HG03378 (cell line): ENCODE measurements at regions not wholly inside any gene's neighbourhood (a gene's known extent, or its start where the extent isn't known, plus 50 kb on each side); places are given as distances from the start of the nearest gene placed in this dataset.
"Not testable (repeated sequence)": the region's sequence is repeated elsewhere in the genome, so short reads cannot be mapped to it uniquely, and the experiment has no call there.

ENCODE experiments used
- ATAC-seq: cut with Tn5 transposase; IDR thresholded peaks from one replicate; pipeline ENCODE4 v1.9.1; 2021; ENCODE audit warnings: mild to moderate bottlenecking, moderate library complexity; ENCODE audit not compliant: unreplicated experiment

DNA sequence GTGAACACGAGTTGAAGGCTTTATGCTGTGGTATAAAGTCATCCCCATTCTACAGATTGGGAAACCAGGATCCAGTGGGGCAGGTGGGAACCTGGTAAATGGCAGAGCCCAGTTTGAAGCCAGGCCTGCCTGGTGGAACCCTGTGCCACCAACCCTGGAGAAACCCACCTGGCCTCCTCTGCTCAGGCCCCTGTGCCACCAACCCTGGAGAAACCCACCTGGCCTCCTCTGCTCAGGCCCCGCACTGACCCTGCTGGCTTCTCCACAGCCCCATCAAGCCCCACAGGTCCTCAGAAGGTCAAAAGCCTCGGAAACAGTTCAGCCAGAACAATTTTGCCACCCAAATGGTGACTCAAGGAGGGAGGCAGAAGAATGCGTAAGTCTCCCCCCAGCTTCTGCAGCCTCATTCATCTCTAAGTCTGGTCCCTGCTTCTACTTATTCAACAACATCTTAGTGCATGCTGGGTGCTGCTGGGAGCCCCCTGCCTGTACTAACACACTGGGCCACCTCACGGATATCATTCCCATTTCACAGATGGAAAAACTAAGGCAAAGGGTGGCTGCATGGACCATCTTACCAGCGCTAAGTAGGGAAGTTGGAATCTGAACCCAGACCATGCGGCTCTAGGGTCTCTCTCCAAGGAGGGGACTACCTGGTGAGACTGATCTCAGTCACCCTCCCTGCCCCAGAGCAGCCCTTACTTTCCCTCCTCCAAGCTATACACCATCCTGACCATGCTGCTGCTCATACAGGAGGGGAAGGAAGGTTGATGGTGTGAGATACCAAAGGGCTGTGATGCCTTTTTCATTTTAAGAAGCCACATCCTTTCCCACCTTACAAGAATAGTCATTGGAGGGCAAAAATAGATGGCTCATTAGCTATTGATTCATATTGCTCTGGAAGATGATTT lies 93.7 kb upstream of the ID2 start:
- no peak for ATAC-seq

DNA sequence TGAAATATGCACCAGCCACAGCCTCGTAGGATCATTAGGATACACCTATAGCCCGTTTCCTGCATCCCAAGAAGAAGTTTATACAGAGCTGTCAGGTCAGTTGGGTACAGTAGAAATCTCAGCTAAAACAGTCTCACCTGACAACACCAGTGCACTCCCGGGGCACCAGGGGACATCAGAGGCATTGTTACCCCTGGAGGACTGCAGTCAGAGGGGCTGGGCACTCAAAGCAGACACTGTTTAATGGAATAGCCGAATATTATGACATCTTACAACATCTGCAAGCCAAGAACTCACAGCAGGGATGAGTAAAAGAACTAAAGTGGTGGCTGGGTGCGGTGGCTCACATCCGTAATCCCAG lies 93.0 kb upstream of the ID2 start:
- no peak for ATAC-seq

DNA sequence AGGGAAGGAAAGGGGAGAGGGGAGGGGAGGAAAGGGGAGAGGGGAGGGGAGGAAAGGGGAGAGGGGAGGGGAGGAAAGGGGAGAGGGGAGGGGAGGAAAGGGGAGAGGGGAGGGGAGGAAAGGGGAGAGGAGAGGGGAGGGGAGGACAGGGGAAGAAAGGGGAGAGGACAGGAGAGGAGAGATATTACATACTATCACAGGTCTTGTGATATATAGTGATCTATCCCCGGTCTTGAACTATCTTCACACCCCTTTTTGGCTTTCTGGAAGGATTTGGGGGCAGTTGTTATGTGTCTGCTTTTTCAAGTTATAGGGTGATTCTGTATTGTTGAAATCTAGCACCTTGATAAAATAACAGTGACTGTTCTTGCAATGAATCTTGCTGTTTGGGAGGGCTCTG lies 92.1 kb upstream of the ID2 start:
- no peak for ATAC-seq

DNA sequence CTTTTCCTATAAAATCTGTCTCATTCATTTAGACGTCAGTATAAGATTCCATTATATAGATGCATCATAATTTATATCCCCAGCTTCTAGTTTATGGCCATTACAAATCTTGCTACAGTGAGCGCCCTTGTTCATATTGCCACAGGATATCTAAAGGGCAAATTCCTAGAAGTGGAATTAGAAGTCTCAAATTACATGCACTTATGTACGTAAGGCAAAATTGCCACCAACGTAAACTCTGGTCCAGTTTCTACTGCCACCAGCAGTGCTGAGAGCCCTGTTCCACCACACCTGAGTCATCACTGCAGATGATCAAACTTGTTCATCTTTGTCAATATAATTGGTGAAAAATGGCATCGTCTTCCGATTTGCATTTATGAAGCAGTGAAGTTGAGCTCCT lies 90.9 kb upstream of the ID2 start:
- ATAC-seq = no peak

DNA sequence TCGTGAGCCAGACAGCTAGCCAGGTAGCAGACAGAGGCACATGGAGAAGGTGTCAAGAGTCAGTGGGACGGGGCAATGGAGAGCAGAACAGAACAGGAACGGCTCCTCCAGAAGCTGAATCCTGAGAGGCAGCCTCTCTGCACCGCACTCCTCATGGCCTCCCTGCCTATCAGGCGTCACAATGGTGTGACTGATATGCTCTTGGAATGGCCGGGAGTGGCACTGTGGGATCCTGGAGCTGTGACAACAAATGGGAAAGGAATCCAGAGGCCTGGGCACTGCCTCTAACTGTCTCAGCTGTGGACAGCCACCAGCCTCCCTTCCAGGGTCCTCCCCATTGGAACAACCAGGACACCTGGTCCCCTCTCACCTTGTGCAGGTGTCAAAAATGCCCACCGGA lies 89.1 kb upstream of the ID2 start:
- no peak for ATAC-seq

DNA sequence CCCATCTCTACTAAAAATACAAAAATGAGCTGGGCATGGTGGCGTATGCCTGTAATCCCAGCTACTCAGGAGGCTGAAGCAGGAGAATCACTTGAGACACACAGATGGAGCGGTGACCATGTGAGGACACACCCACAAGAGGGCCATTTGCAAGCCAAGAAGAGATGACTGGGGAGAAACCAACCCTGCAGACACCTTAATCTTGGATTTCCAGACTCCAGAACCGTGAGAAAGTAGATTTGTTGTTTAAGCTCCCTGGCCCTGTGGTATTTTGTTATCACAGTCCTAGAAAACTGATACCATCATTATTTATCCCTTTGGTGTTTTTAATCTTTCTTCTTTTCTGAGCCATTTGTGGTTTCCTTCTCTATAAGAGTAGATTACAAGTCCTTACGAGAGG lies 88.6 kb upstream of the ID2 start:
- ATAC-seq = no peak

DNA sequence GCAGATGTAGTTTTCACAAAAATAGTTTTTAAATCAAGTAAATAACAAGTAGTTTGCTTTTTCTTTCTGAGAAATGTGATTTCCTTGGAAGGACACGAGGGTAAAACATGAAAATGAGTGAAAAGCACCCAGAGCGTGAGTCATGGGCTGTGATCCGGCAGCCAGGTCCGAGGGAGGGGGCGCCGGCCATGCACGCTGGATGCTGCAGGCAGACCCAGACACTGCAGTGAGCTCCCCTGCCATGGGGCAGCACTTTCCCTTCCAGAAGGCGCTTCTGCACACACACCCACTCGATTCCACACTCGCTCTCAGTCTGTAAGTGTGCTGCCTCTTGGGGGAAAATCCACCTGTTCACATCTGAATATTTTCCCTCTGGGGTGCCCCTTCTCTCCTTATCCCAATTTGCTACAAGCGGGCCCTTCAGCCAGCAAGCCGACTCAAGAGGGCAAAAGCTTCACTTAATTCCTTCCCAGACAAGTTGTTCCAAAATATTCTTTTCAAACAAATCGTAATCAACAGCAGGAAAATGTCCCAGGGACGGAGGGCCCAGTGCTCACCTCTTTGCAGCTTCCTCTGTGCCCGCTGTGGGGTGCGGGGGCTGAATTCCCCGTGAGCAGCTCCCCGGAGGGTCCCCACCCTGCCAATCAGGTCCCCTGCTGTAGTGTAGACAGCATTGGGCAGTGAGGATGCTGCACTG lies 87.0 kb upstream of the ID2 start:
- no peak for ATAC-seq

DNA sequence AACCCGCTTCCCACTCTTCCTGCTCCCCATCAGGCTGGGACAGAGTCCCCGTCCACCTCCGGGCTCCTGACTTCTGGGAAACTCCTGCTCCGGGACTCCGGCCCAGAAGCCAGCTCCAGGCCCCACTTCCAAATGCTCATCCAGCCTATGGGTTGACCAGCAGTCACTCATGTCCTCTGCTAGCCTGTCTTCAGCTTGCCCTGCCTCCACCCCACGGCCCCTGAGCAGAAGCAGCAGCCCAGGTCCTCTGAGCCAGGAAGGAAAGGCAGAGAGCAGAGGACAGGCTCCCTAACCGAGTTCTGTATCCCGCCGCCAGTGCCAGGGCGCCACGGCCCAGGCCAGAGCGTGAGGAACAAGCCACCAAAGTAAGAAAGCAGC lies 86.4 kb upstream of the ID2 start:
- no peak for ATAC-seq

DNA sequence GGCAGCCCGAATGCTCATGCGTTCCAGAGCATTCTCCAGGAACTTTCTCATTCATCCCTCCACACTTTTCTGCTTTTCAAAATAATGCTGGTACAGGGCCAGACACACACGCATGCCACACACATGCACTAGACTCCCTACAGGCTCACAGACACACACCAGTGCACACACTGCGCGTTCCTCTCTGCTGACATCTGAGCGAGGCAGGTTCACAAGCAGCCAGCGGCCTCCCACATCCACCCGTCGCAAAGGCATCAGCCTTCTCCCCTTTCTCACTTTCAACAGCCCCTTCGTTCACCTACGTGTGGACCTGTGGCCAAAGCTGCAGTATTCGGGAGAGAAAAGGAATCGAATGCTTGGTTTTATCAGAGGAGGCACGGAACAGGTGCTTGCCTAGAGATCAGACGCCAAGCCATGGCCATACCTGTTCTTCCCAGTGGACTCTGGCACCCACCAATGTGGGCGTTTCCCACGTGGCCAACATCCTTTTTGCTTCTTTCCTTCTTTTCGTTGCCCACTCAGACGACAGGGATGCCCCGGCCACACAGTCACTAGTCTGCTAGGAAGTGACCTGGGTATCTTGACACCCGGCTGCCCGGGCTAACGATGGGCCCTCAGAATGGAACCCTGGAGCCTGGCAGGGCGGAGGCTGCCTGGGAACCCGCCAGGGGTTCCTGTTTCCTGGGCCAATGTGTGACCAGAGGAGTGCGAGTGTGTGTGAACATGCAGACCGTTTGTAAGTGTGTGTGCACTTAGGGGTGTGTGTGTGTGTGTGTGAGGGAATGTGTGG lies 85.8 kb upstream of the ID2 start:
- ATAC-seq = no peak

DNA sequence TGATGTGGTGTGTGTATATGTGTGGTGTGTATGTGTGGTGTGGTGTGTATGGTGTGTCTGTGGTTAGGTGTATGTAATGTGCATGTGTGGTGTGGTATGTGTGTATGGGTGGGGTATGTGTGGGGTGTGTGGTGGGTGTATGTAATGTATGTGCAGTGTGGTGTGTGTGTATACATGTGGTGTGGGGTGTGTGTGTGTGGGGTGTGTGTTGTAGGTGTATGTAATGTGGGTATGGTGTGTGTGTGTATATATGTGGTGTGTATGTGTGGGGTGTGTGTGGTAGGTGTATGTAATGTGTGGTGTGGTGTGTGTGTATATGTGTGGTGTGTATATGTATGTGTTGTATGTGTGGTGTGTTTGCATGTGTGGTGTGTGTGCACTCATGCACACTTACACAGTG lies 84.8 kb upstream of the ID2 start:
- no peak for ATAC-seq

DNA sequence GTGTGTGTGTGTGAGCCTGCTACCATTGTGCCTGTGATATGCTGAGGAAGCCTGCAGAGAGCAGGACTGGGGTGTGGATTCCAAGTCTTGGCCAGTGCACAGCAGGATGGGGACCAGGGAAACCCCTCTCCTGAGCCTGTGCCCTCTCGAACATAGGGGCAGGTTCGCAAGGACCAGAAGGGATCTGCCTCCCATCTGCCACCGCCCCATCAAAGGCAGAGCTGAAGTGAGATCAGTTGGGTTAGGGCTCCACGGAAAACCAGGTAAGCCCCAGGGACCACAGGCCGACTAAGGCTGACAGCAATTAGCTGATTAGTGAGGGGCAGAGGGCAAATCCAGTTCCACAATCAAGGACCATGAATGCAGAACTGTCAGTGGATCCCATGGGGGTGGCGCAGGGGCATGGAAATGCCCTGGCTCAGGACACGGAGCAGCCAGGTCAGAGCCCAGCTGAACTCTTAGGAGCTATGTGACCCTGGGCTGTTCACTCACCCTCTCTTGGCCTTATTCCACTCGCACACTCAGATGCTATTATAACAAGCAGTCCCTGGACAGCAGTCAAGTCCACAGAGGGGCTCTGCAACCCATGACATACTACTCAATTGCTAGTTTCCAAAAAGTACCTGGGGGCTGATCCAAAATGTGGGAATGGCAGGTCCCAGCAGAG lies 84.2 kb upstream of the ID2 start:
- ATAC-seq = no peak

DNA sequence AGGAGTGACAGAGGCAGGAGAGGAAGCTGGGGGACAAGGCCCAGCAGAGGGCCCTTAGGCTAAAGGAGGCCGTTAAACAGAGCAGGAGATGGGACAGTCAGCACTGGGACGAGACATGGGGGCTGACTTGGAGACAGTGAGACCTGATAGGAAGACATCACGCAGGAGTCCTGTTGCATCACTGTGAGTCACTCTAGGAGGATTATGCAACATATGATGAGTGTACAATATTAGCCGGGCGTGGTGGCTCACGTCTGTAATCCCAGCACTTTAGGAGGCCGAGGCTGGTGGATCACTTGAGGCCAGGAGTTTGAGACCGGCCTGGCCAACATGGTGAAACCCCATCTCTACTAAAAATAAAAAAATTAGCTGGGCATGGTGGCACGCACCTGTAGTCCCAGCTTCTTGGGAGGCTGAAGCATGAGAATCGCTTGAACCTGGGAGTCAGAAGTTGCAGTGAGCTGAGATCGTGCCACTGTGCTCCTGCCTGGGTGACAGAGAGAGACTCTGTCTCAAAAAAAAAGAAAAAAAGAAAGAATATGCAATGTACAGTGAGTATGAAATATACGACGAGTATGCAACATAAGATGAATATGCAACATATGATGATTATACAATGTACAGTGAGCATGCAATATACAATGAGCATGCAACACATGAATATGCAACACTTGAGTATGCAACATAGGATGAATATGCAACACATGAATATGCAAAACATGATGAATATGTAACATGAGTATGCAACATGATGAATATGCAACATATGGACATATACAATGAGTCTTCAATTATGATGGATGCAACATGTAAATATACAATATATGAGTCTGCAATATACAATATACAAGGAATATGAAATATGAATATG lies 83.3 kb upstream of the ID2 start:
- ATAC-seq = no peak

DNA sequence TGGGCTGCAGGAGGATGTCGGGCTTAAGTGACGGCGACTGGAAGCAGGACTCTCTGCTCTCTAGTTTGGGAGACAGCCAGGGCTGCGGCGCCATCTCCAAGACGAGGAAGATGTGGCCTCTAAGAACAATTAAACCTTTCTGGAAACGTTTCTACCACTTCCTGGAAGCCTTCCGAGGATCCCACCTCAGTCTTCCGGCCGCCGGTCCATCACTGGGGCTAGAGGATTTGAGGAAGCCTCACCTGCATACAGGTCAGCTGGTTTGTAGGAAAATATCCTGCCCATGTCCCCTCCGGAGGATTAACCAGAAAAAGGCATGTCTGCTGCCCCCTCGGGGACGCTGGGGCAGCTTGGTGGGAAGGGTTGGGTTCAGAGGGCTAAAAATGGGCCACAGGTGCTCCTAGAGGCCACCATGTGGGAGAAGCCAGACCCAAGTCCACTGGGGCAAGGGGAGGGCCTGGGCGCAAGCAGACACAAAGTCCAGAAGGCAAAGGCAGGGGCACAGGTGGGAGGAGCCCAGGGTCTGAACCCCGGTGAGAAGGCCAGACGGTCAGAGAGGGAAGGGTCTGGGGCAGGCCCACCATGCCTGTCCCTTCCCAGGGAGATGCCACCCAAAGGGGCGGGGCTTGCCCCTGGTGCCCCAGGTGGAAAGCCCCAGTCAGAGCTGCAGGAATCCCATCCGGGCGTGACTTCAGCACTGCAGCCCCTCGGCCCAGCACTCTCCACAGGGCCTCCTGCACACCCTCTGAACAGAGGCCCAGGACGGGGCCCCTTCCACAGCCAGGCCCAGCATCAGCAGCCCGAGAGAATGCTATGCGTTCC lies 82.2 kb upstream of the ID2 start:
- ATAC-seq = no peak

DNA sequence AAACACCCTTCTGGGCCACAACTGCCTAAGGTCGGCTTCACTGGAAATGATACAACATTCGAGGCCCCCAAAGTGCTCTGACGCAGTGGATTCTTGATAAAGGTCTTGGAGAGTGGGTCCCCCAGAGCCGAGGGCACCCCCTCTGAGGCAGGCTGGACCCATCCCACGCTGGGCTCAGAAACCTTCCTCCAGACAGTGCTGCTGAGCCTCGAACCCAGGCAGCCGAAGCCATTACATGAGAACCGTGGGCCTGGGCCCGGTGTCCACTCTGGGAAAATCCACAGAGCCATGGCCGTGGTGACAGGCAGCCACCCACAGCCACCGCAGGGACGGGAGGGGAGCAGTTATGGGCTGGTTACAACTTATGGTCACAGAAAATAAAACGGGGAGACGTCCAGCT lies 81.4 kb upstream of the ID2 start:
- ATAC-seq = no peak

DNA sequence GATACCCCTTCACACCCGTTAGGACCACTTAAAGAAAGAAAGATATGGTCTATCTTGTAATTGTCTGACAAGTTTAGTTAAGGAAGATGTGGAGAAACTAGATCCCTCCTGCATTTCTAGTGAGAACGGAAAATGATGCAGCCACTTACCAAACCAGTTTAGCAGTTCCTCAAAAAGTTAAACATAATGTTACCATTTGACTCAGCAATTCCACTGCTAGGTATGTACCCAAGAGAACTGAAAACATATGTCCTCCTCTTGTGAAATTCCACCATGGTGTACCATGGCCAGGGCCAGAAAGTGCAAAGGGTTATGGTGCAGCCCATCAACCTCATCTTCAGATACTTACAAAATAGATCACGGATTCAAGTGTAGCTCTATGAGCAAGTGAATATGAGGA lies 79.0 kb upstream of the ID2 start:
- ATAC-seq = peak; percentile 51

DNA sequence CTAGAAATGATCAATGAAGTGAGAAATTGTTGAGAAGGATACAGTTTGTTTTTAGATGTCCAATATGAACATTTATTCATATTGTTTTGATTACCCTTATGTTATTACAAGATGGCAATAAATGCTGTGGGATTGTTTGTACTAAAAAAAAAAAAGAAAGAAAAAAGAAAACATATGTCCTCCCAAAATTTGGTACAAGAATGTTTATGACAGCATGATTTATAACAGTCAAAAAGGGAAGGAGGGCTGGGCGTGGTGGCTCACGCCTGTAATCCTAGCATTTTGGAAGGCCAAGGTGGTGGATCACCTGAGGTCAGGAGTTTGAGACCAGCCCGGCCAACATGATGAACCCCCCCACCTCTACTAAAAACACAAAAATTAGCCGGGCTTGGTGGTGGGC lies 78.5 kb upstream of the ID2 start:
- ATAC-seq = not testable (repeated sequence)

DNA sequence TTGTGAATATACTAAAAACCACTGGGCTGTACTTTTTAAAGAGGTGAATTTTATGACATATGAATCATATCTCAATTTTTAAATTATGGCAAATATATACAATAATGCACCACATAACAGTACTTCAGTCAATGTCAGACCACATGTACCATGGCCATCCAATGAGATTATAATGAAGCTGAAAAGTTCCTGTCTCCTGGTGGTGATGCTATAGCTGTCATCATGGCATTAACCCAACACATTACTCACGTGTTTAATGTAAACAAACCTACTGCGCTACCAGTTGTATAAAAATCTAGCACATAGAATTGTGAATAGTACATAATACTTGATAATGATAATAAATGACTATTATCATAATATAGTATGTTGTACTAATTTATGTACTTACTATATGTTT lies 77.6 kb upstream of the ID2 start:
- no peak for ATAC-seq

DNA sequence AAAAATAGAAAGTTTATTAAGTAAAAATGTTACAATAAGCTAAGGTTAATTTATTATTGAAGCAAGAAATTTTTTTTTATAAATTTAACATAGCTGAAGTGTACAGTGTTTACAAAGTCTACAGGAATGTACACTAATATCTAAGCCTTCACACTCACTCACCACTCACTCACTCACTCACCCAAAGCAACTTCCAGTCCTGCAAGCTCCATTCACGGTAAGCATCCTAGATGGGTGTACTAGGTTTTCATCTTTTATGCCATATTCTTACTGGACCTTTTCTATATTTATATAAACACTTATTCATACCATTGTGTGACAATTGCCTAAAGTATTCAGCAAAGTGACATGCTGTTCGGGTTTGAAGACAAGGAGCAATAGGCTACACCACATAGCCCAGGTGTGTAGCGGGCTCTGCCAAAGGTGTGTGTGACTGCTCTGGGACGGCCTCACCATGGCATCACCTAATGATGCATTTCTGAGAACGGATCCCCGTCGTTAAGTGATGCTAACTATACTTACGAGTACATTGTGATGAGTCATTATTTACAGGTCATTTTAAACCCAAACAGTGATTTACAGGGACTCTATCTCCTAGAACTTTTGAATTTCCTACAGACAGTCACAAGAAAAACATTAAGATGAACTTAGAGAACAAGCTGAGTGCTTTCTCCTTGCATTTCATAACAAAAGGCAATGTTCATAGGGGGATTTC lies 76.3 kb upstream of the ID2 start:
- no peak for ATAC-seq

DNA sequence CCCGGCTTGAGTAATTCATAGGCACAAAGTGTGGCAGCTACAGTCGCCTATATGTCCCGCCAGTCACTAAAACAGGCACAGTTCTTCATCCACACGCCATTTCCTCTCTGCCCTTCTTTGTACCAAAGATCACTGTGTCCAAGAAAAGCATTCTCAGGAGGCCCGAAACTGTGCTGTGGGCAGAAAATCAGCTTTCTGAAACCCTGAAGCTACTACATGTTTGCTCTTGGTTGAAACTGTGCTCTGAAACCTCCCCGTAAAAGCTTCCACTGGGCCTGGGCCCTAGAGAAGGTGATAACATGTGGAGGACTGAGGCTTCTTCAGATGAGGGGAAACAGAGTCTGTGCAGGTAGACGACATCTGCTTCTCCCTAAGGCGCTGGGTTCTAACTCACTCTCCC lies 75.6 kb upstream of the ID2 start:
- ATAC-seq = peak; percentile 87
